ENCODE measurements at regions not wholly inside any gene's neighbourhood (a gene's known extent, or its start where the extent isn't known, plus 50 kb on each side); places are given as distances from the start of the nearest gene placed in this dataset.

DNA sequence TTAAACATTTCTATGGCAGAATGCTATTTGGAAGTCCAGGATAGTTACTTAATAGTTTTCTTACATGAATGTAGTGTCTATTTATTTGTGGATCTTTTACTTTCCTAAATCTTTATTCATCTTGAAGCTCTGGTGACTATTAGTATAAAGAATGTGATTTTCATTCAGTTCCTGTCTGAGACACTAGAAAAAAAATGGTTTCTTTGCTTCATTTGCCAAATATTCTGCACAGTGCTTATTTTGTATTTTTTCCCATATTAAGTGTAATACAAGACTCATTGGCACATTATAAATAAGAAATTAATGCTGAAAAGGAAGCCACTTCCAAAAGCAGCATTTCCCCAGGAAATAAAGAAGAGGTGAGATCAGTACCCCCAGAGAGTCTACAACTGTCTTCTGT, 109.8 kb downstream of the POSTN start:
- Histone ChIP-seq H3K27me3 (ENCODE audit: insufficient read depth, low read length, poor library complexity) (no peaks in the 10 kb centered on the region), H2BK120ac (ENCODE audit: low read depth, low read length) (no peak overlapping the region), H4K5ac (ENCODE audit: low read length) (no peak overlapping the region), H3K27ac (ENCODE audit: low read depth, low read length) (no peak overlapping the region), H3K4me2 (ENCODE audit: low read length) (no peak overlapping the region), H3K9ac (ENCODE audit: low read length) (no peak overlapping the region), H2AK5ac (ENCODE audit: low read length) (no peak overlapping the region), H3K4me1 (ENCODE audit: control insufficient read depth, low read depth, low read length) (no peaks in the 10 kb centered on the region), H3K36me3 (ENCODE audit: control insufficient read depth, insufficient read depth, low read length) (no peaks in the 10 kb centered on the region), H3K79me2 (ENCODE audit: control insufficient read depth, insufficient read depth, low read length) (no peaks in the 10 kb centered on the region), H3K79me1 (ENCODE audit: low read length) (no peaks in the 10 kb centered on the region), H4K8ac (ENCODE audit: low read depth, low read length) (no peak overlapping the region), H2BK5ac (ENCODE audit: low read length) (no peak overlapping the region), H3K18ac (ENCODE audit: low read length) (no peak overlapping the region), H2BK15ac (replicated peaks; ENCODE audit: low read depth) (no peak overlapping the region), H3K23ac (ENCODE audit: low read length) (no peak overlapping the region), H3K4ac (ENCODE audit: low read depth, low read length) (no peak overlapping the region), H3K4me3 (ENCODE audit: low read length) (no peak overlapping the region), H3K56ac (ENCODE audit: low read length) (no peak overlapping the region)
- no peak for DNase-seq

DNA sequence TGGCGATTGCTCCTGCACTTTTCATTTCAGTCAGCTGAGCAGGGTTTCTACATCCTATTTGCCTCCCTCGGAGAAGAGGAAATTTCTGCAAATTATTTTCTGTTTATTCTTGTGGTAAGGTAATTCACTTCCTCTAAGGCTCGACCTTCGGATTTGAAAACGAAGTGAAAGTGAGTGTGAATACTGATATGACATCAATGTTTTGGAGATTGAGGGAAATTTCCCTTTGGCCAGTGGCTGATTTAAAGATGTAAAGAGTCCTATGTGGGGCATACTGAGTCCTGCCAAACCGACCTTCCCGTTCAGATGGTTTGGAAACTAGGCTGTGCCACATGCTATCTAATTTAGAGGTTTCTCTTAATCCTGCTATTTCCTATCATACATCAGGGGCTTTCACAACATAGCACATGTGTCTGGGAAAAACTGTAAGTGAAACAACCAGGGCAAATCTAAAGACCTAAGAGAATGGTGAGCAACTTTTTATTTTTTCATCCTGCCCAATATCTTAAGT, 112.3 kb downstream of the POSTN start:
- Histone ChIP-seq H3K27ac (ENCODE audit: low read depth, low read length) (no peak overlapping the region), H2BK120ac (ENCODE audit: low read depth, low read length) (no peak overlapping the region), H3K27me3 (ENCODE audit: insufficient read depth, low read length, poor library complexity) (no peaks in the 10 kb centered on the region), H3K9ac (ENCODE audit: low read length) (no peak overlapping the region), H3K4me1 (ENCODE audit: control insufficient read depth, low read depth, low read length) (no peaks in the 10 kb centered on the region), H3K4ac (ENCODE audit: low read depth, low read length) (no peak overlapping the region), H2BK5ac (ENCODE audit: low read length) (no peak overlapping the region), H2BK15ac (replicated peaks; ENCODE audit: low read depth) (no peak overlapping the region), H4K8ac (ENCODE audit: low read depth, low read length) (no peak overlapping the region), H2AK5ac (ENCODE audit: low read length) (no peak overlapping the region), H3K79me2 (ENCODE audit: control insufficient read depth, insufficient read depth, low read length) (no peaks in the 10 kb centered on the region), H3K79me1 (ENCODE audit: low read length) (no peaks in the 10 kb centered on the region), H3K56ac (ENCODE audit: low read length) (no peak overlapping the region), H4K5ac (ENCODE audit: low read length) (no peak overlapping the region), H3K4me2 (ENCODE audit: low read length) (no peak overlapping the region), H3K18ac (ENCODE audit: low read length) (no peak overlapping the region), H3K4me3 (ENCODE audit: low read length) (no peak overlapping the region), H3K23ac (ENCODE audit: low read length) (no peak overlapping the region), H3K36me3 (ENCODE audit: control insufficient read depth, insufficient read depth, low read length) (no peaks in the 10 kb centered on the region)
- DNase-seq, result no peak
- no CpG with 5 or more reads among the region's 7 CpGs for WGBS (ENCODE audit: extremely low coverage, insufficient coverage, low lambda C conversion rate)

DNA sequence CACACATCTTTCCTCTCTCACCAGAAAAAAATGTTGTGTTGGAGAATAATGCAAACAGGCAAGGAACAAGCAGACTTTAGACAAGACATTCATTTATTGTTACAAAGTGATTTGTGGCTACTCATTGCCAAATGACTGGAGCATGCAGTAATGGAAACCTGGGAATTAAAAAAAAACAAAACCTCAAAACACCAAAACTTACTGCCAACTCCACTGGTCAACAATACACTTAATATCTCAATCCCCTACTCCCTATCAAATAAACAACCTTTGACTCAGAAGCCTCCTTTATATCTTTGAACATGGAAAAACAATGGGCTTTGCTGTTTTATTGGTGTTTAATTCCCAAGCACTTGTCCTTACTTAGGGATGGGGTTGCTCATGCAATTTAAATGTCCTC, 112.8 kb downstream of the POSTN start:
- Histone ChIP-seq H3K4ac (ENCODE audit: low read depth, low read length) (no peak overlapping the region), H2BK5ac (ENCODE audit: low read length) (no peak overlapping the region), H3K56ac (ENCODE audit: low read length) (no peak overlapping the region), H2BK120ac (ENCODE audit: low read depth, low read length) (no peak overlapping the region), H3K9ac (ENCODE audit: low read length) (no peak overlapping the region), H3K79me1 (ENCODE audit: low read length) (no peaks in the 10 kb centered on the region), H3K18ac (ENCODE audit: low read length) (no peak overlapping the region), H2AK5ac (ENCODE audit: low read length) (no peak overlapping the region), H3K4me3 (ENCODE audit: low read length) (no peak overlapping the region), H3K4me1 (ENCODE audit: control insufficient read depth, low read depth, low read length) (no peaks in the 10 kb centered on the region), H2BK15ac (replicated peaks; ENCODE audit: low read depth) (no peak overlapping the region), H3K79me2 (ENCODE audit: control insufficient read depth, insufficient read depth, low read length) (no peaks in the 10 kb centered on the region), H3K27ac (ENCODE audit: low read depth, low read length) (no peak overlapping the region), H4K8ac (ENCODE audit: low read depth, low read length) (no peak overlapping the region), H3K27me3 (ENCODE audit: insufficient read depth, low read length, poor library complexity) (no peaks in the 10 kb centered on the region), H3K4me2 (ENCODE audit: low read length) (no peak overlapping the region), H4K5ac (ENCODE audit: low read length) (no peak overlapping the region), H3K36me3 (ENCODE audit: control insufficient read depth, insufficient read depth, low read length) (no peaks in the 10 kb centered on the region), H3K23ac (ENCODE audit: low read length) (no peak overlapping the region)
- no peak for DNase-seq

DNA sequence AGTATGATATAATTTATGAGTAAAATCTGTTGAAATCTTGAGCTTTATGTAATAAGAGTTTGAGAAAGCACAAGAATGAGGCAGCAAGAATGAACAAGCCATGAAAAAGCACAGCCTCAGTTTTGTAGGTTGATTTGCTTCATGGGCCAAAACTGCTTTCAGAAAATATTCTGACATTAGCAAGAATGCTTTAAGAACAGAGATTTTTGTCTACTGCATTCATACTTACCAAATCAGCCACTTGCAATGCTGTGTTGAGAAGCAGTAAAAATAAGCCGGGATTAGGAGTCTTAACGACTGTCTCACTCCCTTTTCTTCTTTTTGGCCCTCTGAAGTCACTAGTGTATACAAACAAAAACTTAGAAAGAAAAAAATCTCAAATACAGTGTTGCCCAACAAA, 114.5 kb downstream of the POSTN start:
- H3K56ac ChIP-seq (ENCODE audit: low read length), result no peak overlapping the region
- no CpG with 5 or more reads among the region's 2 CpGs for WGBS (ENCODE audit: extremely low coverage, insufficient coverage, low lambda C conversion rate)
- no peaks in the 10 kb centered on the region for H3K27me3 ChIP-seq (ENCODE audit: insufficient read depth, low read length, poor library complexity)
- H2BK5ac ChIP-seq (ENCODE audit: low read length), result no peak overlapping the region
- H3K18ac ChIP-seq (ENCODE audit: low read length), result no peak overlapping the region
- no peak overlapping the region for H2BK15ac ChIP-seq (replicated peaks; ENCODE audit: low read depth)
- no peaks in the 10 kb centered on the region for H3K4me1 ChIP-seq (ENCODE audit: control insufficient read depth, low read depth, low read length)
- no peak overlapping the region for H3K27ac ChIP-seq (ENCODE audit: low read depth, low read length)
- no peak overlapping the region for H3K4ac ChIP-seq (ENCODE audit: low read depth, low read length)
- H4K8ac ChIP-seq (ENCODE audit: low read depth, low read length), result no peak overlapping the region
- no peak for DNase-seq
- H3K36me3 ChIP-seq (ENCODE audit: control insufficient read depth, insufficient read depth, low read length), result no peaks in the 10 kb centered on the region
- H2AK5ac ChIP-seq (ENCODE audit: low read length), result no peak overlapping the region
- no peaks in the 10 kb centered on the region for H3K79me1 ChIP-seq (ENCODE audit: low read length)
- H3K4me3 ChIP-seq (ENCODE audit: low read length), result no peak overlapping the region
- H3K23ac ChIP-seq (ENCODE audit: low read length), result no peak overlapping the region
- H3K9ac ChIP-seq (ENCODE audit: low read length), result no peak overlapping the region
- no peak overlapping the region for H4K5ac ChIP-seq (ENCODE audit: low read length)
- no peak overlapping the region for H2BK120ac ChIP-seq (ENCODE audit: low read depth, low read length)
- H3K79me2 ChIP-seq (ENCODE audit: control insufficient read depth, insufficient read depth, low read length), result no peaks in the 10 kb centered on the region
- no peak overlapping the region for H3K4me2 ChIP-seq (ENCODE audit: low read length)

DNA sequence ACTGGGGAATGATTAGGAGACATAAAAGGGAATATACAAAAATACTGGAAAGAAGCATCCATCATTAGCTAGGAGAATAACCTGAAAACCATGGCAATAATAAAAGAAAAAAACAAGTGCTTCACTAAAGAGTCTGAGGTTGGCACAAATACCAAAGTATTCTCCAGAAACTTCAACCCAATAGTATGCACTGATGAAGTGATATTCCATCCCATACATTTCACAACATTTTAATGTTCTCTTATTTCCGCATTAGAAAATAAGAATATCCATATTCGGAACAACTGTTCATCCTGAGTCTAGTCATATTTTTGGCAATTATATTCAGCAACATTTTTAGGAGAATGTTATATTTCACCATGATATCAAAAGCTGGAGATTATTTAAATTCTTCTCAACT, 116.2 kb downstream of the POSTN start:
- H3K79me1 ChIP-seq (ENCODE audit: low read length), result no peaks in the 10 kb centered on the region
- H3K56ac ChIP-seq (ENCODE audit: low read length), result no peak overlapping the region
- no peak overlapping the region for H2BK120ac ChIP-seq (ENCODE audit: low read depth, low read length)
- WGBS (ENCODE audit: extremely low coverage, insufficient coverage, low lambda C conversion rate), result no CpG with 5 or more reads among the region's 2 CpGs
- no peak overlapping the region for H4K8ac ChIP-seq (ENCODE audit: low read depth, low read length)
- no peak overlapping the region for H2AK5ac ChIP-seq (ENCODE audit: low read length)
- H3K18ac ChIP-seq (ENCODE audit: low read length), result no peak overlapping the region
- DNase-seq, result no peak
- H3K4me2 ChIP-seq (ENCODE audit: low read length), result no peak overlapping the region
- no peaks in the 10 kb centered on the region for H3K4me1 ChIP-seq (ENCODE audit: control insufficient read depth, low read depth, low read length)
- H3K79me2 ChIP-seq (ENCODE audit: control insufficient read depth, insufficient read depth, low read length), result no peaks in the 10 kb centered on the region
- no peak overlapping the region for H3K27ac ChIP-seq (ENCODE audit: low read depth, low read length)
- H3K4ac ChIP-seq (ENCODE audit: low read depth, low read length), result no peak overlapping the region
- no peak overlapping the region for H3K4me3 ChIP-seq (ENCODE audit: low read length)
- no peaks in the 10 kb centered on the region for H3K36me3 ChIP-seq (ENCODE audit: control insufficient read depth, insufficient read depth, low read length)
- H2BK15ac ChIP-seq (replicated peaks; ENCODE audit: low read depth), result no peak overlapping the region
- no peak overlapping the region for H3K23ac ChIP-seq (ENCODE audit: low read length)
- no peak overlapping the region for H2BK5ac ChIP-seq (ENCODE audit: low read length)
- no peak overlapping the region for H3K9ac ChIP-seq (ENCODE audit: low read length)
- no peak overlapping the region for H4K5ac ChIP-seq (ENCODE audit: low read length)
- H3K27me3 ChIP-seq (ENCODE audit: insufficient read depth, low read length, poor library complexity), result no peaks in the 10 kb centered on the region

DNA sequence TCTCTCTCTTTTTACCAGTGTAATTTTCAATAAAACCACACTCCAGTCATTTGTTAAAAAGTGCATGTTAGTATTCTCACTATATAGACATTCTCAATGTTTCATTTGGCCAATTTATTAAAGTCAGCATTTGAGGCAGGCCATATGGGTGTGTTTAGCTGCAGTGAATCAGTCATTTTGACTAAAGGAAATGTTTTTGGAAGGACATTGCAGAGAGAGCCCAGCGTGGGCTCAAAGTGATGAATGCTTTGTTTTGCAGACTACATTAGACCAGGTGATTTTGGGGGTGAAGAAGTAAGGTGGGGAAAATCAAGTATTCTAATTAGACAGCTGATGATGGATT, 116.7 kb downstream of the POSTN start:
- no CpG with 5 or more reads among the region's 1 CpG for WGBS (ENCODE audit: extremely low coverage, insufficient coverage, low lambda C conversion rate)
- H3K79me1 ChIP-seq (ENCODE audit: low read length), result no peaks in the 10 kb centered on the region
- no peak for DNase-seq

More for the DNA sequence above, 116.7 kb downstream of the POSTN start:
- no peak overlapping the region for H3K4me2 ChIP-seq (ENCODE audit: low read length)
- no peak overlapping the region for H4K8ac ChIP-seq (ENCODE audit: low read depth, low read length)
- H3K27me3 ChIP-seq (ENCODE audit: insufficient read depth, low read length, poor library complexity), result no peaks in the 10 kb centered on the region
- H3K4me1 ChIP-seq (ENCODE audit: control insufficient read depth, low read depth, low read length), result no peaks in the 10 kb centered on the region
- no peak overlapping the region for H3K4ac ChIP-seq (ENCODE audit: low read depth, low read length)
- no peak overlapping the region for H3K23ac ChIP-seq (ENCODE audit: low read length)
- H3K79me2 ChIP-seq (ENCODE audit: control insufficient read depth, insufficient read depth, low read length), result no peaks in the 10 kb centered on the region
- H3K27ac ChIP-seq (ENCODE audit: low read depth, low read length), result no peak overlapping the region
- H4K5ac ChIP-seq (ENCODE audit: low read length), result no peak overlapping the region
- no peak overlapping the region for H3K9ac ChIP-seq (ENCODE audit: low read length)
- no peaks in the 10 kb centered on the region for H3K36me3 ChIP-seq (ENCODE audit: control insufficient read depth, insufficient read depth, low read length)
- H3K18ac ChIP-seq (ENCODE audit: low read length), result no peak overlapping the region
- H3K4me3 ChIP-seq (ENCODE audit: low read length), result no peak overlapping the region
- no peak overlapping the region for H2BK15ac ChIP-seq (replicated peaks; ENCODE audit: low read depth)
- no peak overlapping the region for H3K56ac ChIP-seq (ENCODE audit: low read length)
- no peak overlapping the region for H2AK5ac ChIP-seq (ENCODE audit: low read length)
- H2BK5ac ChIP-seq (ENCODE audit: low read length), result no peak overlapping the region
- H2BK120ac ChIP-seq (ENCODE audit: low read depth, low read length), result no peak overlapping the region

All from mesendoderm (in vitro differentiated cells).